Esophagus squamous epithelium (tissue), 5 donors: ENCODE measurements at regions not wholly inside any gene's neighbourhood (a gene's known extent, or its start where the extent isn't known, plus 50 kb on each side); places are given as distances from the start of the nearest gene placed in this dataset.

Experiments used
- DNase-seq: peaks from one replicate; lab custom pipeline; 2025; lab: John Stamatoyannopoulos, UW
- H3K27ac ChIP-seq, 4 donors: fragments of 200-600 bp; sonication (generic); one replicate each; pipeline ENCODE4 v1.5.1; 2016 to 2019; ENCODE audit warnings: mild to moderate bottlenecking in 1 of 4
- H3K27me3 ChIP-seq, 4 donors: fragments of 200-600 bp; sonication (generic); 1 replicate in 3 of 4; 2 replicates in 1 of 4; pipeline versions ENCODE4 v1.5.1 to v1.6.0; 2017 to 2021; ENCODE audit warnings: antibody characterized with exemption in 1 of 4
- H3K36me3 ChIP-seq, 3 donors: fragments of 200-600 bp; sonication (generic); one replicate each; pipeline ENCODE4 v1.5.1; 2016 to 2019
- H3K4me1 ChIP-seq, 3 donors: fragments of 200-600 bp; sonication (generic); one replicate each; pipeline ENCODE4 v1.5.1; 2017 to 2019
- H3K4me3 ChIP-seq, 4 donors: fragments of 200-600 bp; sonication (generic); 1 replicate in 3 of 4; 2 replicates in 1 of 4; pipeline ENCODE4 v1.5.1; 2016 to 2019; ENCODE audit warnings: mild to moderate bottlenecking in 2 of 4, moderate library complexity in 1 of 4
- H3K9me3 ChIP-seq, 3 donors: fragments of 200-600 bp; sonication (generic); one replicate each; pipeline ENCODE4 v1.5.1; 2016 to 2019
- POLR2A ChIP-seq, 4 donors: fragments of 450-650 bp; IDR thresholded peaks; one replicate each; pipeline ENCODE4 v1.6.1; 2017; ENCODE audit warnings: antibody characterized with exemption in 4 of 4, mild to moderate bottlenecking in 4 of 4, moderate library complexity in 3 of 4
- WGBS, 2 donors: methylation state at CpG; one replicate each; pipeline ENCODE4 v1.1.5; 2018; 5-methylcytosine and 5-hydroxymethylcytosine counted together
- intact Hi-C: fragments of 100-400 bp; cut with DNase I; formaldehyde crosslinking; loops from one replicate; pipeline ENCODE4 v1.15.0; 2022
- TF ChIP-seq, protein P1 (sequence below), 6 experiments: fragments of 450-650 bp in 4 of 6; fragments of 200-600 bp in 2 of 6; sonication (generic) in 2 of 6; IDR thresholded peaks; one replicate each; pipeline ENCODE4 v1.5.1; 2016 to 2019; ENCODE audit warnings: antibody characterized with exemption in 6 of 6, mild to moderate bottlenecking in 4 of 6, moderate library complexity in 4 of 6
- donor health status: DM: yes; HTN: yes; CAD: no.

DNA sequence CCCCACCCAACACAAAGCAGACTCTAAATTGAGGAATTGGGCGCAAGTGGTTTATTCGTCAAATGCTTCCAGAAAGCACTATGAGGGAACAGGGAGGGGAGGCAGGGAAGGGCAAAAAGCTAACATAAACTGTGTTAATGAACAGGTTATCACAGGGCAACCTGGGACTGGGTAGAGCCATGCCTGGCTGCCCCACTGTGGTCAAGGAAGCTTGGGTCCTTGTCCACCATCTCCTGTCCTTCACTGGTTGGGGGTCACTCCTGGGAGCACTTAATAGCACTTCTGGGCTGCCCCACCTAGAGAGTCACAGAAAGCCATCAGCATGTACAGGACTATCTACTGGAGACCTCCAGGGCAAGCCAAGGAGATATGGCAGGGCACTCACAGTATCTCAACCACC lies 102.3 kb downstream of the LINC00237 start:
- no peaks in the 10 kb centered on the region for H3K4me1 ChIP-seq
- H3K9me3 ChIP-seq: no peaks in the 10 kb centered on the region
- intact Hi-C loops: no loop called here
- no peak for TF ChIP-seq POLR2A (IDR thresholded peaks at IDR 0.05)
- TF ChIP-seq, protein P1, sequence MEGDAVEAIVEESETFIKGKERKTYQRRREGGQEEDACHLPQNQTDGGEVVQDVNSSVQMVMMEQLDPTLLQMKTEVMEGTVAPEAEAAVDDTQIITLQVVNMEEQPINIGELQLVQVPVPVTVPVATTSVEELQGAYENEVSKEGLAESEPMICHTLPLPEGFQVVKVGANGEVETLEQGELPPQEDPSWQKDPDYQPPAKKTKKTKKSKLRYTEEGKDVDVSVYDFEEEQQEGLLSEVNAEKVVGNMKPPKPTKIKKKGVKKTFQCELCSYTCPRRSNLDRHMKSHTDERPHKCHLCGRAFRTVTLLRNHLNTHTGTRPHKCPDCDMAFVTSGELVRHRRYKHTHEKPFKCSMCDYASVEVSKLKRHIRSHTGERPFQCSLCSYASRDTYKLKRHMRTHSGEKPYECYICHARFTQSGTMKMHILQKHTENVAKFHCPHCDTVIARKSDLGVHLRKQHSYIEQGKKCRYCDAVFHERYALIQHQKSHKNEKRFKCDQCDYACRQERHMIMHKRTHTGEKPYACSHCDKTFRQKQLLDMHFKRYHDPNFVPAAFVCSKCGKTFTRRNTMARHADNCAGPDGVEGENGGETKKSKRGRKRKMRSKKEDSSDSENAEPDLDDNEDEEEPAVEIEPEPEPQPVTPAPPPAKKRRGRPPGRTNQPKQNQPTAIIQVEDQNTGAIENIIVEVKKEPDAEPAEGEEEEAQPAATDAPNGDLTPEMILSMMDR (IDR thresholded peaks at IDR 0.05): no peak
- H3K4me3 ChIP-seq: no peak overlapping the region
- H3K27ac ChIP-seq: no peak overlapping the region
- H3K27me3 ChIP-seq: no peaks in the 10 kb centered on the region
- no peaks in the 10 kb centered on the region for H3K36me3 ChIP-seq
- 94 to 100% methylated on average over 2 of the region's 2 CpGs for WGBS, 2 donors
- DNase-seq: no peak

DNA sequence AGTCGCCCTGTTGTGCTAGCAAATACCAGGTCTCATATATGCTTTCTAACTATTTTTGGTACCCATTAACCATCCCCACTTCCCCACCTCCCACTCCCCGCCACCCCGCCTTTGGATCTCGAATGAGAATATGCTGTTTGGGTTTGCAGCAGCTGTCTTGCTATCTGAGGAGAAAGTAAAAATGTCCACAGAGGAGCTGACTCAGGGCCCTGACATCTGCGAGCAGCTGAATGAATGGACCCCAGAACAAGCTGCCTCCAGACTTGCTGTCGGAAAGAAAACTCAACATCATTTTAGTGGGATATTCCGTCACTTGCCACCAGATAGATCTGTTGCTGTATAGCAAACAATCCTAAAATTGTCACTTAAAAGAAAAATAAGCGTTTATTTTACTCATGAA lies 103.7 kb downstream of the LINC00237 start:
- 75 to 84% methylated on average over 8 of the region's 8 CpGs for WGBS, 2 donors
- H3K4me3 ChIP-seq: no peak overlapping the region
- intact Hi-C loops: no loop called here
- H3K9me3 ChIP-seq: no peaks in the 10 kb centered on the region
- no peaks in the 10 kb centered on the region for H3K36me3 ChIP-seq
- H3K27me3 ChIP-seq: no peaks in the 10 kb centered on the region
- TF ChIP-seq, protein P1 (IDR thresholded peaks at IDR 0.05): no peak
- TF ChIP-seq POLR2A (IDR thresholded peaks at IDR 0.05): no peak
- no peak overlapping the region for H3K27ac ChIP-seq
- no peaks in the 10 kb centered on the region for H3K4me1 ChIP-seq
- no peak for DNase-seq

DNA sequence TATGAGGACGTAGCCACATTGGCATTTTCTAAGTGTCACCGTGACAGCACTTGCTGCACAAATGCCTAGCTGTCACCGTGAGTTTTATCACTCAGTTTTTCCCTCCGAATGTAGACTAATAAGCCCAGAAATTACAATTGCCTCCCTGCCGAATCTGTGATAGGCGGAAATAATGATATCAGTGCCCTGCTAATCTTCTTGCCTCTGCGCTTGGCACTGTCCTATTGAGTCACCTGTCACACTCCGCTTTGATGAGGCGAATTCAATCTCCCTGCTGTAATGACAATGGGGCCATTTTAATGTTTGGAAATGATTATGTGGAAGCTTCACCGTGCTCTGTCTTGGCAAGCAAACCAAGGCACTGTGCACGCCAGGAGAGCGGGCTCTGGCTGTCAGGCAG lies 112.8 kb downstream of the LINC00237 start:
- intact Hi-C loops: no loop called here
- Histone ChIP-seq H3K9me3 (no peaks in the 10 kb centered on the region), H3K27me3 (peaks cover 0 to 10% (median 0%) of the 10 kb centered on the region in 4 donors), H3K36me3 (no peaks in the 10 kb centered on the region), H3K27ac (no peak overlapping the region), H3K4me3 (no peak overlapping the region), H3K4me1 (no peaks in the 10 kb centered on the region)
- DNase-seq: no peak
- TF ChIP-seq, protein P1 (IDR thresholded peaks at IDR 0.05): no peak
- no peak for TF ChIP-seq POLR2A (IDR thresholded peaks at IDR 0.05)
- 72 to 73% methylated on average over 12 of the region's 12 CpGs for WGBS, 2 donors

DNA sequence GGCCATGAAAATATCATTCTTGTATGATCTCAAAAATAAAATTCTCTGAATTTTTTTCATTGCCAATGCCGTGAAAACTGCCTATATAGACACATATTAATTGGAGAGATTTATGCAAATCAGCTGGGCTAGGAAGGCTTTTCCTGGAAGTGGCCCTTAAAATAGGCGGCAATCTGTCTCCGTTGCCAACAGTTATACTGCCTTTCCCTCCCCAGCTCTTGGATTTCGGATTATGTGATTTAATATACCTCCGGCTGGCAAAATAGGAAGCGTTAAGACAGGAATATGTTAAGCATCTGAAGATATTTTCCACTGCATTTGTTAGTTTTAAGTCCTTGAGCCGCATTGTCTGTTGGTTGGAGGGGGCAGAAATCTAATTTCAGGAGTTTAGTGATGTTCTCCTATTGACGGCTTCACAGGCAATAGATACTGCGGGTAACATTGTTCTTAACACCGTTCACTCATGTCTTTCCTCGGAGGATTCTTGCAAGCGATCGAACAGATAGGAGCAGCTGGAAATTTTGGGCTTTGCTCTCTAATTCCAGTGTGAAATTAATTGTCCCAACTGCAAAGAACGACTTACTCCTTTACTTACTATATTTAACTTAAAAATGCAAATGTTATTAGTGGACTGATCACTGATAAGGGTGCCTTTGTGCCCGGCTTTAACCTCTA lies 113.3 kb downstream of the LINC00237 start:
- Histone ChIP-seq H3K36me3 (no peaks in the 10 kb centered on the region), H3K27ac (no peak overlapping the region), H3K9me3 (no peaks in the 10 kb centered on the region), H3K27me3 (peaks cover 0 to 10% (median 0%) of the 10 kb centered on the region in 4 donors), H3K4me3 (no peak overlapping the region), H3K4me1 (no peaks in the 10 kb centered on the region)
- no peak for DNase-seq
- intact Hi-C loops: no loop called here
- TF ChIP-seq POLR2A (IDR thresholded peaks at IDR 0.05): no peak
- TF ChIP-seq, protein P1 (IDR thresholded peaks at IDR 0.05): no peak
- 83 to 85% methylated on average over 15 of the region's 15 CpGs for WGBS, 2 donors

DNA sequence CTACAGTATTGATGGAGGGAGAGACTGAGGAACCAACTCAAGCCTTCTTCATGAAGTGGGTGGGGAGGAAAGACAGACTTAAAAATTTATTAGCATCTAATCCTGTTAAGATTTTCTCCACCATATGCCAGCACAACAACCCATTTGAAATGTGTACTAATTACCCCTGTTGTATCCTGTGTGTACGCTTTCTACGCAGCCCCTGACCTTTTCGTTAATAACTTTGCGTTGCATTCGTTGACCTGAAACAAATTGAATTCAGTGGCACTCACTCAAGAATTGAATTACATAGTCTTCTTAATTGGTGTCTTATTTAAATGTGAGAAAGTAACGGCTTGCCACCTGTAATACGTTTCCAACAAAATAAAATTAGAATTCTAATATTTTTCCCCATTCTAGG lies 113.9 kb downstream of the LINC00237 start:
- Histone ChIP-seq H3K27me3 (peaks cover 0 to 10% (median 0%) of the 10 kb centered on the region in 4 donors), H3K27ac (no peak overlapping the region), H3K4me3 (no peak overlapping the region), H3K9me3 (no peaks in the 10 kb centered on the region), H3K36me3 (no peaks in the 10 kb centered on the region), H3K4me1 (no peaks in the 10 kb centered on the region)
- WGBS, 2 donors: 82 to 86% methylated on average over 7 of the region's 7 CpGs
- no peak for DNase-seq
- no peak for TF ChIP-seq POLR2A (IDR thresholded peaks at IDR 0.05)
- TF ChIP-seq, protein P1 (IDR thresholded peaks at IDR 0.05): no peak
- intact Hi-C loops: no loop called here
